ENCODE measurements at regions not wholly inside any gene's neighbourhood (a gene's known extent, or its start where the extent isn't known, plus 50 kb on each side); places are given as distances from the start of the nearest gene placed in this dataset.
"Not testable (repeated sequence)": the region's sequence is repeated elsewhere in the genome, so short reads cannot be mapped to it uniquely, and the experiment has no call there.

DNA sequence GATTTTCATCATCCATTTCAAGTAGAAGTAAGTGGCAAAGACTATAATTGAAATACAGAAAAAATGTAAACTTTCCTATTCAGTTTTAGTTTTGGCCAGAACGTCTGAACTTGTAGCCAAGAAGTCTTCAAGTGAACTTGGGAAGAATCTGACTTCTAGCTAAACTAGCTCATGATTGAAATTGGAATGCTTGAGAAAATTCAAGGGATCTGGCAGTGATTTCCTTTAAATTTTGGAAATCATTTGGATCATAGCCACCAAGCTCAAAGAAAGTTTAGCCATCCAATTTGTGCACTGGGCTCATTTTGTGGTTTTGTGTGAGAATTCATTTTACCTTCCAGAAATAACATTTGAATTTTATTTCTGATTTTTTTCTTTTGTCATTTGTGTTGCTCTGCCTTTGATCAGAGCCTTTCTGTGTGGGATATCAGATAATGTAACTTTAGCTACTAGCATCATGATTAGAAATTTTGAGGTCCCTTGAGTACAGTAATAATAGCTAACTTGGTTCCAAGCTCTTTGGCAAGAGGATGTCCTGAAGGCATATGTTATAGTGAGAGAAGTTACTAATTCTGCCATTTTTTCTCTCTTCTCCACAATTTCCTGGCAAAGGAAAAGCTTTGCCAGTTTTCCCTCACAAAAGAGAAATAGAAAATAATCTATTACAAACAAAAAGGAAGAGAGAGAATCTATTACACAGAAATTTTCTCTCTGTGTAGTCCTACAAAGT, 2123.7 kb upstream of the RAG2 start:
- DNase-seq (ENCODE audit: low read depth in 2 of 2): no peak

DNA sequence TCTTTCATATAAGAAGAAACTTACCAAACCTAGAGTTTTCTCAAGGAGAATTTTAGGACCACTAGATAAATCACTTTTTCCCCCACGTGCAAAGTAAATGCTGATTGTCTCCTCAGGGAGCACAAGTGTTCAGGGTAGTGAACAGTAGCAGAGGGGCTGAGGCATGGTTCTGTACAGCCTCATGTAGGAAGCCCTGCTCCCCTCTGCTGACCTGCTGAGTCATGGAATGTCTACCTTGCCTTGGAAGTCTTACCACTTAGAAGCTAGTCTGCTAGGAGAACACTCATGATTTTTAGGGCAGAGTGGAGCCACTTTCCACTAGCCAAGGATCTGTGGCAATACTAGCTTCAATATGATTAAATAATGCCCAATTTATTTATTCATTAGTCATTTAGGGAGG, 2120.6 kb upstream of the RAG2 start:
- no peak for DNase-seq (ENCODE audit: low read depth in 2 of 2)

DNA sequence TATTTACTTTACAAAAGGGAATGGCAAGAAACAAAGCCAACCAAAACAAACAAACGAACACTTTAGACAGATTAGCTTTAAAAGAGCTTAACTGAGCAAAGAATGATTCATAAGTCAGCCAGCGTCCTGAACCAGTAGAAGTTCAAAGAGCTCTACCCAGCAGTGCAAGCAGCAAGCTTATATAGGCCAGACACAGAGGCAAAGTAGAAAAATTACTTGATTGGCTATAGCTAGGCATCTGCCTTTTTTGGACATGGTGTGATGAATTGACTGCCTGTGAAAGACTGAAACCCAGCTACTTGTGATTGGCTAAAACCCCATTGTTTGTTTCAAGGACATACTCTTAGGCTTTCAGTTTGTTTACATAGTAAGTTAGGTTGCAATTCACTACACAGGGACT, 2120.0 kb upstream of the RAG2 start:
- DNase-seq (ENCODE audit: low read depth in 2 of 2): no peak

DNA sequence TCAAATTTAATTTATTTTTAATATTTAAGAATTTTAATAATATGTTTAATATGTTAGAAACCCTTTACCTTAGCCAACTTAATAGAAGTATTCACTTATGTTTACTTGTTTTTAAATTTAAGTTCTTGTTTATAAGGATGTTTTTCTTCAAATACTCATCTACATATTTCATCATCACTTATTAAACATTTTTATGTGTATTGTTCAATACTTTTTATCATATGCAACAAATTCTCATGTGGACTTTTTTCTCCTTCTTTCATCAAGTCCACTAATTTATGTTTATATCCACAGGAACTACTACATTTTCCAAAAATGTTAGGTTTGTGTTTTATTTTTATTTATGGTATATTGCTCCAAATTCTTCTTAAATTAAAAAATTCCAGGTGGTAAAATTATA, 2113.1 kb upstream of the RAG2 start:
- DNase-seq (ENCODE audit: low read depth in 2 of 2): no peak

DNA sequence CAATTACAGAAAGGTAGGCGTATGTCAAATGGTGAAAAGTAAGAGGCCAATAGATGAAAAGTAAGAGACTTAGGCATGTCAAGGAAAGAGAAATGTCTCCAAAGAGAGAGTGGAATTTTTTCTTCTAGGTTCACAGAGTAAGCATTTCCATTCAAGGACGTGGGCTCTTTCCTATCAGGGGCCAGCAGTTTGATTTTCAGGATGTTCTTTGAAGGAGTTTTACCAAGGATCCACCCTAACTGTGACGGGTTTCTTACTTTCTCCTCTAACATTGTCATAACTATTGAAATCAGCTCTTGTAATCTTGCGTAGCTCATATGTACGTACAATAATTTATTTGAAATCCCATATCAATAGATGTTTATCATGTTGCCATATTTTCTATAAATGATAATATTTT, 2112.2 kb upstream of the RAG2 start:
- DNase-seq (ENCODE audit: low read depth in 2 of 2): no peak

DNA sequence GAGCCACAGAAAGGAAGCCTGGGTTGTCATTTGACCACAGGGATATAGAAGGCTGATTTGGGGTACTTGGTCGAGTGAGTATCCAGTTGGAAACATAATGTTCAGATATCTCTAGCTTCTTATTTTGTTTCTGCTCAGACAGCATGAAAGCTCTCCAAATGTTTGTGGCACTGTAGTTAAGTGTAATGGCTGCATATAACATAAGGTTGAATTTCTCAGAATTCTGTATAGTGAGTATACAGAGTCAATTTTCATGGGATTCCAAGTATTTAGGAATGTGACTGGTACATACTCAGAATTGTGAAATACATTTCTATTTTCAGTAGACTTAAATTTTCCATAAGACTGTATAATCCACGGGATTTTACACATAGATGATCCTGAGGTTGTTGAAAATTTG, 2102.1 kb upstream of the RAG2 start:
- DNase-seq (ENCODE audit: low read depth in 2 of 2): no peak

DNA sequence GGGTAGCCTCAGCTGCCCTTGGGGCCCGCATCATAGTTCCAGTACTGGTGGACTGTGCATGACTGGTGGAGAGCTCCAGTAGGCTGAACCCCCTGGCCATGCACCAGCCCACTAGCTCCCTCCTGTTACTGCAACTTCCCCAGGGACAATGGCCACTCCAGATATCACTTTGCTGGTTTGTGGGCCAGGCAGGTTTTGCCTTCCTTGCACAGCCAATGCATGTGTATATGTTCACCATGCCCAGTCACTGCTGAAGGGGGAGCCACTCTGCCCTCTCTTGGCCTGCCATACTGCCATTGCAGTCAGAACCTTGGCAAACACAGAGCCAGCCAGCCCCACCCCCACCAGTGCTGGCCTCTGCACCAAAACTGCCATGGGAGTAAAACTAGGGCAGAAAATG, 2095.3 kb upstream of the RAG2 start:
- DNase-seq (ENCODE audit: low read depth in 2 of 2): no peak

DNA sequence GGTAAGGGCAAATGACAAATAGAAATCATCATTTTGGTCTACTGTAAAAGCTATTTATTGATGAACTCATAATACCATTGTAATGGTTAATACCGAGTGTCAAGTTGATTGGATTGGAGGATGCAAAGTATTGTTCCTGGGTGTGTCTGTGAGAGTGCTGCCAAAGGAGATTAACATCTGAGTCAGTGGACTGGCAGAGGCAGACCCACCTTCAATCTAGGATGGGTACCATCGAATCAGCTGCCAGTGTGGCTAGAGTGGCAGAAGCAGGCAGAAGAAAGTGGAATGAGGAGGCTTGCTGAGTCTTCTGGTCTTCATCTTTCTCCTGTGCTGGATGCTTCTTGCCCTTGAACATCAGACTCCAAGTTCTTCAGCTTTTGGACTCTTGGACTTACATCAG, 2092.2 kb upstream of the RAG2 start:
- DNase-seq (ENCODE audit: low read depth in 2 of 2): not testable (repeated sequence)

DNA sequence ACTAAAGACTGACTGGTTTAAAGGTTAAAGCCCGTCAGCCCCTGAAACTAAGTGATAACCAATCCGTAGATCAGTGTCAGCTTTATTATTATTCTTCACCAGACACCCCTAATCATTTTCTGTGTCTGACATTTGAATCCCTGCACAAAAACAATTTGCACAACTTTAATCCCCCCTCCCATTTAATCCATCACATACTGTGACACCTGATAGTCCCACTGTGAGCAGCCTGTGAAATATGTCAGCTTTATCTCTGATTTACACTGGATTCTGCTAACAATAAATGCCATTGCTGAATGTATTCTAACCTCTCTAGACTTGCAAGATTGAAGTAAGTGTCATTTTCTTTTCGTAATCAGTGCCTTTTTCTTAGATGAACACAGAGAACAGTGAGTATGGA, 2089.0 kb upstream of the RAG2 start:
- no peak for DNase-seq (ENCODE audit: low read depth in 2 of 2)

DNA sequence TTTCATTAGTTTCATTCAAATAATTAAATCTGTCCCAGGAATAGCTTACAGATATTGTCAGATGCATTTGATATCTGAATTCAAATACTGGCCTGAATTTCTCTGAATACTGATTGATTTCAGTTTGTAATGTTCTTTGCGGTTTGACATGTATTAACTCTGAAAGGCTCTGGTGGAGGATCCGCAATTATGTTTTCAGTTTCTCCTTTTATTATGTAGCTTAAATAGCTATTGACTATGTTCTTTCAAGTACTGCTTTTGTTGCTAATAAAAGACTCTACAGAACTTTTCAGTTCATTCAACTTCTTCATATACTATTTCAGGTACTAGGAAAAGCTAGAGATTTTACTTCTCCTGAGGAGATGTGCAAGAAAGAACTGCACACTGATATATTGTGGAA, 2085.4 kb upstream of the RAG2 start:
- no peak for DNase-seq (ENCODE audit: low read depth in 2 of 2)

DNA sequence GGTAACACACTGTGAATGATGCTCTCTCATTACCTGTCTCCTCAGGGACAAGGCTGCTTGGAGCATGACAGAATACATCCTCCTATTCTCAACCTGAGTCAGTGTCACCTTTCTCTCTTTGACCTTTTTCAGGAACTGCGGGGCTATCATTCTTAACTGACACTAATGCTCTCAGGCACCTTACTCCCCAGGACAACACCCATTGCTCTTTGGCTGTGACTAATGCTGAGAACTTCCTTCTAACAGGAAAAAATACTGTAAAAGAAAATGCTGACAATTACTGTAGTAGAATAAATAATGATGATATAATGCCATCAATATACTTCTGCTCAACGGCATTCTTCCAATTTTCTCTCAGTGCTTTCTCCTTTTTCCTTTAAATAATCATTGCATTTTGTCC, 2082.7 kb upstream of the RAG2 start:
- no peak for DNase-seq (ENCODE audit: low read depth in 2 of 2)

DNA sequence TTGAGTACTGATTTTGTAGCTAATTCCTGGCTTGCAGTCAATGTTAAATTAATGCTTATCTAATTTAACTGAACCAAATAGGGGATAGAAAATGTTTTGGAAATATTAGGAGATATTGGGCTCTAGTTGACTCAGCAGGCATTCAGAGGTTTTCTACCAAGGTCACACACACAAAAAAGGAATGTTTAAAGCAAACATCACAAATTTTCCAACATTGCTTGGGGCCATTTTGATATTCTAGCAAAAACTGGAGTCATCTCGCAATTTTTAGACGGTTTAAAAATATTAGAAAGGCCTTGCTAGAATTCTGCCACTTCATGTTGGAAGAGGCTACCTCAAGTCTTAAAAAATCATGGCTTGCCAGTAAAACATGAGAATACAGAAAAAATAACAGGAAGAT, 2082.1 kb upstream of the RAG2 start:
- DNase-seq (ENCODE audit: low read depth in 2 of 2): no peak

DNA sequence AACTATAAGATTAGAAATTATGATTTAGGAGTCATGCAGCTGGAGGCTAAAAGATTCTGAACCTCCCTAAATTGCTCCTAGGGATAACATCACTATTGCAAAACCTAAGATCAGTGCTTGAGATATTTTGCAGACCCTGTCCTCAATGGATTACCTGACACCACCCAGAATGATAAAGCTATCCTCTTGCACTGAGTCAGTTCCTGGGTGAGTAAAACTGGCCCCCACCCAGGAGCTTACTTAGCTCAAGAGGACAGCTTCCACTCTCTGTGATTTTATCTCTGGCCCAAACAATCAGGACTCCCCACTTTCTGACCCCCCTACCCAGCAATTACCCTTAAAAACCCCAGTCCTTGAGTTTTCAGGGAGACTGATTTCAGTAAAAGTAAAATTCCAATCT, 2074.4 kb upstream of the RAG2 start:
- no peak for DNase-seq (ENCODE audit: low read depth in 2 of 2)

DNA sequence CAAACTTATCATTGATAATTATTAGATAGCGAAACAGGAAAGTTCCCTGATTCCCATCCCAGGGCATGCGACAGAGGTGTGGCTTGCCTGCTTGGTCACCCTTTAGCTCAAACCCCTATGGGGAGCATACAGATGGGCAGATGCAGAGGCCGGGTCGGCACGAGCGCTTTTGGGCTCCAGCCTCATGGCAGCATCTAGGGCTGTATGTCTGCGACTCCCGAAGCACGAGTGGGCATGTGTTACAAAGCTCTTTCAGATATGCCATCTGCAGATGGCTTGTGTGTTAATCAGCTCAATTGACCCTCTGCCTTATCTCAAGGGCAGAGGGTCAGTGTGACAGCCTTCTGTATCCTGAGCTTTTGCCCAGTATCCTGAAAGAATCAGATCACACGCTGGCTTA, 2069.3 kb upstream of the RAG2 start:
- DNase-seq (ENCODE audit: low read depth in 2 of 2): no peak

DNA sequence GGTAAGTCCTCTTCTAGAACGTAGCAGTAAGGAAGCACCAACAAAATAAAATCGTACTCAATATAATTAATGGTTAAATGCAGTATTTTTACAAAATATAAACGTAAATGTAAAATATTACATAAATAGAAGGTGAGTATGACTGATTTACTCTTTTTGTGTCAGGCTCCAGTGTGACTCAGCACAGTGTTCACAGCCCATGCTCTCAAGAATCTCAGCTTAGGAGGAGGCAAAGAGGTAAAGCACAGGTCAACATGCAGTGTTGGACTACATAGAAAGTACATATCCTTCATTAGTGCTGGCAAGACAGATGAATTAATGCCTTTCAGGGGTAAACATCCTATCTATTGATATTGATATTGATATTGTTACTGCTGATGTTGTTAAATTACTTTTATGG, 2050.6 kb upstream of the RAG2 start:
- DNase-seq (ENCODE audit: low read depth in 2 of 2): no peak

DNA sequence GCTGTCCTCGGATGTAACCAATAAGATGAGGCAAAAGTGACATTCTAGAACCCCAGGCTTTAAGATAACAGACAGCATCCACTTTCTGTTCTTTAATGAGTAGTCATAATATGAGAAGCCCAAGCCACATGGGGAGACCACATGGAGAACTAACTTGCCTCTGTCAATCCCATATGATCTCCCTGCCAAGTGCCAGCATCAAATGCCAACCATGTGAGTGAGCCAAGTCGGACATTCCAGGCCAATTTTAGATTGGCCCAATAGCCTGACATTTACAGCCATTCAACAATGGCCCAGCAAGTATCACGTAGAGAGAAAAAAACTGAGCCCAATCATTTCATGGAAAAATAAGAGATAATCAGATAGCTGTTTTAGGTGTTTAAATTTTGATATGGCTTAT, 2048.3 kb upstream of the RAG2 start:
- no peak for DNase-seq (ENCODE audit: low read depth in 2 of 2)

DNA sequence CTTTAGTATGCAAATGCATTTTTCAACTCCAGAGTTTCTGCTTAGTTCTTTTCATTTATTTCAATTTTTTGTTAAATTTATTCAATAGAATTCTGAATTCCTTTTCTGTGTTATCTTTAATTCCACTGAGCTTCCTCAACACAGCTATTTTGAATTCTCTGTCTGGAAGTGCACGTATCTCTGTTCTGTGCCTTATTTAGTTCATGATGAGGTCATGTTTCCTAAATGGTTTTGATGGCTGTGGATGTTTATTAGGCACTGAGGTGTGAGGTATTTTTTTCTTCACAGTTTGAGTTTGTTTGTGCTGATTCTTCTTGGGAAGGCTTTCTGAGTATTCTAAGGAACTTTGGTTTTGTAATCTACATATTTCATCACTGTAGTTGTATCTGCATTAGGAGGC, 2042.8 kb upstream of the RAG2 start:
- no peak for DNase-seq (ENCODE audit: low read depth in 2 of 2)

DNA sequence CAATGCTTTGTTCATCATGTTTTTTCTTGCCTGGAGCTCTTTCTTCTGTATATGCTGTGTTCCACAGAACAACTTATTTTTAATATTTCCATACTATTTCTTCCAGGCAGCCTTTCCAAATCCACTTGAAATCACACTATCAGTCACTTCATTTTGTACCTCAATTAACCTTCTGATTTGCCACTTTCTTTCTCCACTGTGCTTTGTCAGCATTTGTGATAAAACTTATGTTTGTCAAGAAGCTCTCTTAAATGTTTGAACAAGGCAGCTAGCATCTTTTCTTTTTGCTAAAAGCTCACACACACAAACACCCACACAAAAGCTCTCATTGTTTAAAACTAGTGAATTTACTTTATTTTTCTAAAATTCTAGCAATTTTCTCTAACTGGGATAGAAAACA, 2014.7 kb upstream of the RAG2 start:
- no peak for DNase-seq (ENCODE audit: low read depth in 2 of 2)

DNA sequence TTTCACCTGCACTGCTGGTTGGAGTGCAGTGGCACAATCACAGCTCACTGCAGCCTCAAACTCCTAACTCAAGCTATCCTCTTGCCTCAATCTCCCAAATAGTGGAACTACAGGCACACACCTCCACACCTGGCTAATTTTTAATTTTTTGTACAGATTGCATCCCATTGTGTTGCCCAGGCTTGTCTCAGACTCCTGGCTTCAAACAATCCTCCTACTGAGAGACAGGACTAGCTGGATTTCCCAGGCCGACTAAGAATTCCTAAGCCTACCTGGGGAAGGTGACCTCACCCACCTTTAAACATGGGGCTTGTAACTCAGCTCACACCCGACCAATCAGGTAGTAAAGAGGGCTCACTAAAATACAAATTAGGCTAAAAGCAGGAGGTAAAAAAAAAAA, 2003.3 kb upstream of the RAG2 start:
- DNase-seq (ENCODE audit: low read depth in 2 of 2): not testable (repeated sequence)

DNA sequence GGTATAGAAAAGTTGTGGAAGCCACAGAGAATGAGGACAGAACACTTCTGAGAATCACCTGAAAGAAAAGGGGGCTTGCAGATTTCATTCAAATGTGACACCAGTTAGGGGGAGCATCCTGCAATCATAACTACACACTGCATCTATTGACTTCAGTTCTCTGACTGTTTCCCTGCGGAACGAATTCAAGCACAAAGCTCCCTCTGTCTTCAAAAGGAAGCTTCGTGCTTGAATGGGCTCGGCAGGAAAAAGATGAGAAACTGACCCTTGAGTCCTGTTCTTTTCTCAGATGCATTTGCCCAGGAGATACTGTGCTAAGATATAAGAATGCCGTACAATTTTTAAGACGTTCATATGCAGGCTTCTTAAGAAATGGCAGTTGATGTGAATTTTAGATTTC, 2000.4 kb upstream of the RAG2 start:
- DNase-seq (ENCODE audit: low read depth in 2 of 2): no peak

DNA sequence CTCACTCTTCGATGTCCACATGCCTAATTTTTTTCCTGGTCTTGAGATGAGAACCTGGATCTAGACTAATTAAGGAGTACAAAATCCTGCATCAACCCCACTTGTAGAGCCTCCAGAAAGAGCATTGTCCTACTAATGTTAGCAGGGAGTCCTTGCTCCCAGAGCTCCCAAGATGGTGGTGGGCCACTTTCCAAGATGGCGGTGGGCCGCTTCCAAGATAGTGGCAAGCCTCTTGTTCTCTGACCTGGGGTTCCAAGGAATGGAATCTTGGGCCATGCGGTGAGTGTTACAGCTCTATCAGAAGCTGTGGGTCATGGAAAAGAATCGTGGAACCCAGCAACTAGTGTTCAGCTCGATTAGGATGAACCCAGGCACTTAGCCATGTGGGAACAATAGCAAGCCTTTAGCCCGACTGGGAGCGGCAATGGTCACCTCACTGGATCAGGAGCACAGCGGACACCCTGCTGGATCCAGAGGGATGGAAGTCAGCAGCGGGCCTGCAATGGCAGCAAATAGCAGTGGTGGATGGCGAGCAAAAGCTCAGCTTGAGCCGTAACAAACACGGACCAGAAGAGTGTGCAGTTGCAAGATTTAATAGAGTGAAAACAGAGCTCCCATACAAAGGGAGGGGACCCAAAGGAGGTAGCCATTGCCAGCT, 1997.5 kb upstream of the RAG2 start:
- DNase-seq (ENCODE audit: low read depth in 2 of 2): not testable (repeated sequence)

DNA sequence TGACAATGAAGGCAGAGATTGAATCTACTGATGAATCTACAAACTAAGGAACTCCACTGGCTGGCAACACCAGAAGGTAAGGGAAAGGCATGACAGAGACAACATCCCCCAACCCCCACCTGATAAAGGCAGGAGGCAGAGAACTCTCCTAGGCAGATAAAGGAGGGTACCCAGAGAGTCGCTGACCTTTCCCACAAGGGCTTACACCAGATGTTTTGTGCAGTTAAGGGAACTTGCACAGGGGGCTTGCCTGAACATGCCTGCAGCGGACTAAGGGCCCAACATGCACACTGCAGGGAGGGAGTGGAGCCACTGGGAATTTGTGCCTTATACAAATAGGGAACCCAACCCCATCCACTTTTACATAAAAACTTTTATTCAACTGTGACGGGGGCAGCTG, 1996.9 kb upstream of the RAG2 start:
- DNase-seq (ENCODE audit: low read depth in 2 of 2): no peak

DNA sequence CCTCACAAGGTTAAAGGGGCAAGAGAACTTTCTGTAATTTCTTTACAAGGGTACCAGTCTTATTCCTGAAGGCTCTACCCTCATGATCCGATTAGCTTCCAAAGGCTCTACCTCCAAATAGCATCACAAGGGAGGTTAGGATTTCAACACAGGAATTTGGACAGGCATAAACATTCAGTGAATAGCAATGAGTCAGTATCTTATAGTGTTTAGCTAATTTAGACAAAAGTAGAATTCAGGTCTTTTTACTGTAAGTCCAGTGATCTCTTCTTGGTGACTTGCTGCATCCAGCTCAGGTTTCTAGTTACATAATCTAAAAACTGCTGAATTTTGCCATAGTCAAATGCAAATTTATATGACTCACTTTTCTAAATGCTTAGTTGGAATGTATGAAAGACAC, 1995.6 kb upstream of the RAG2 start:
- DNase-seq (ENCODE audit: low read depth in 2 of 2): no peak

DNA sequence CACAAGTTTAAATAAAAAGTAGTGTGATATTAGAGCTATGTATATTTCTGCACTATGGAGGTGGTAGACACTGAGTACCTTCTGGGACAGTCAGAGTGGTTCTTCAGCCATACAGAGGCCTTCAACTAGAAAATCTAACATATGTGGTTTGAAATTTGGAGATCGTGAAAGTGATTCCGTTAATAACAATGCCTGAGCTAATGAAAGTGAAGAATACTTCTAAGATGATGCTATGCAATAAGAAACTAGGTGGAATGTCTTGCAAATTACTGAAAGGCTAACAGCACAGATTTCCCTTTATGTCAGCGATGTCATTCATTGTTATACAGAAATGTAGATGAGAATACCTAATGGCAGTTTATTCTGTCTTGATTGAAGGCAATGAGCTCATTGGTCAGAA, 1984.7 kb upstream of the RAG2 start:
- DNase-seq (ENCODE audit: low read depth in 2 of 2): no peak
